OCI-LY1 (cell line): ENCODE measurements at regions not wholly inside any gene's neighbourhood (a gene's known extent, or its start where the extent isn't known, plus 50 kb on each side); places are given as distances from the start of the nearest gene placed in this dataset.

Experiments
- CTCF ChIP-seq: fragments of 200-600 bp; sonication (generic), shearing (Covaris generic); IDR thresholded peaks from 2 replicates; pipeline ENCODE4 v1.5.1; 2017; ENCODE audit warnings: mild to moderate bottlenecking, antibody characterized with exemption, low read length, moderate library complexity, mixed read lengths
- EZH2 ChIP-seq: fragments of 200-600 bp; sonication (generic), shearing (Covaris generic); IDR thresholded peaks from 2 replicates; pipeline ENCODE4 v1.8.0; 2017; ENCODE audit warnings: borderline replicate concordance, mixed run types, mild to moderate bottlenecking, antibody characterized with exemption, low read length, moderate library complexity, mixed read lengths

- TF ChIP-seq CTCF, result no peak
- no peak for TF ChIP-seq EZH2
Measured at GRCh38 chr15:54810496-54810895, 386.2 kb downstream of the RSL24D1 start.
